ENCODE measurements at regions not wholly inside any gene's neighbourhood (a gene's known extent, or its start where the extent isn't known, plus 50 kb on each side); places are given as distances from the start of the nearest gene placed in this dataset.

- no peak for TF ChIP-seq SUZ12 (IDR thresholded peaks at IDR 0.05)
- TF ChIP-seq ELF4 (IDR thresholded peaks at IDR 0.05): no peak
- no peak for TF ChIP-seq L3MBTL2 (conservative IDR thresholded peaks at IDR 0.05)
- TF ChIP-seq ZNF384 (IDR thresholded peaks at IDR 0.05): no peak
- TF ChIP-seq SP1 (IDR thresholded peaks at IDR 0.05): no peak
Observed at GRCh38 chr21:8989261-8989711, 1532.1 kb upstream of the TPTE start.

Data from HEK293T (cell line).